GM23338 (cell line): ENCODE measurements at regions not wholly inside any gene's neighbourhood (a gene's known extent, or its start where the extent isn't known, plus 50 kb on each side); places are given as distances from the start of the nearest gene placed in this dataset.

Experiments used
- CREB1 ChIP-seq: fragments of 250-450 bp; sonication (Bioruptor Pico); IDR thresholded peaks from 2 replicates; pipeline ENCODE4 v1.5.0; 2020; ENCODE audit warnings: low read depth, mild to moderate bottlenecking, moderate library complexity
- CTCF ChIP-seq, 2 experiments: fragments of 200-600 bp in 1 of 2; sonication (generic) in 1 of 2; conservative IDR thresholded peaks; 2 replicates each; pipeline versions ENCODE4 v1.5.1 to v1.6.1; 2016 to 2017; ENCODE audit warnings: antibody characterized with exemption in 2 of 2, low read depth in 2 of 2, mild to moderate bottlenecking in 2 of 2, moderate library complexity in 1 of 2
- EZH2 ChIP-seq: fragments of 200-600 bp; sonication (generic); IDR thresholded peaks from one replicate; pipeline ENCODE4 v1.8.0; 2017; ENCODE audit warnings: antibody characterized with exemption, mild to moderate bottlenecking, low read depth; ENCODE audit not compliant: unreplicated experiment
- EZH2phosphoT487 ChIP-seq: fragments of 200-600 bp; sonication (generic); IDR thresholded peaks from one replicate; pipeline ENCODE4 v1.8.1; 2018; ENCODE audit warnings: antibody characterized with exemption; ENCODE audit not compliant: unreplicated experiment
- JUNB ChIP-seq: IDR thresholded peaks from one replicate; pipeline ENCODE4 v1.6.1; 2016; ENCODE audit warnings: antibody characterized with exemption; ENCODE audit not compliant: unreplicated experiment
- POLR2AphosphoS5 ChIP-seq: IDR thresholded peaks from 2 replicates; pipeline ENCODE4 v1.6.1; 2016; ENCODE audit warnings: antibody characterized with exemption, low read depth
- REST ChIP-seq: IDR thresholded peaks from one replicate; pipeline ENCODE4 v1.6.1; 2018; ENCODE audit warnings: antibody characterized with exemption; ENCODE audit not compliant: unreplicated experiment
- STAT1 ChIP-seq: IDR thresholded peaks from one replicate; pipeline ENCODE4 v1.6.1; 2016; ENCODE audit warnings: antibody characterized with exemption; ENCODE audit not compliant: unreplicated experiment
- ZNF114 ChIP-seq: fragments of 250-450 bp; sonication (Bioruptor Pico); IDR thresholded peaks from 2 replicates; pipeline ENCODE4 v1.5.0; 2020; ENCODE audit warnings: mild to moderate bottlenecking, moderate library complexity
- ZNF331 ChIP-seq: fragments of 250-450 bp; sonication (Bioruptor Pico); IDR thresholded peaks from 2 replicates; pipeline ENCODE4 v1.5.0; 2020; ENCODE audit warnings: low read depth, mild to moderate bottlenecking, moderate library complexity
- ZNF462 ChIP-seq: fragments of 250-450 bp; sonication (Bioruptor Pico); IDR thresholded peaks from 2 replicates; pipeline ENCODE4 v1.5.0; 2020; ENCODE audit warnings: mild to moderate bottlenecking, moderate library complexity

GRCh38 chr10:28054228-28054860 lies 55.5 kb upstream of the ODAD2 start:
- TF ChIP-seq CTCF (conservative IDR thresholded peaks at IDR 0.05; ENCODE audit: low read depth in 2 of 2) (no peak), EZH2 (no peak), POLR2AphosphoS5 (no peak), STAT1 (no peak), ZNF462 (CRISPR knock-in tag) (no peak), ZNF331 (CRISPR knock-in tag) (no peak), CREB1 (CRISPR knock-in tag) (no peak), JUNB (no peak), EZH2phosphoT487 (no peak), REST (no peak), ZNF114 (no peak)
